OCI-LY7 (cell line): ENCODE measurements at regions not wholly inside any gene's neighbourhood (a gene's known extent, or its start where the extent isn't known, plus 50 kb on each side); places are given as distances from the start of the nearest gene placed in this dataset.

ENCODE experiments used
- BruUV-seq: library from RNA; stranded (reverse); fragments of 400-500 nt; replicated peaks from 2 replicates; lab custom pipeline; 2021; lab: Mats Ljungman, UMichigan
- CTCF ChIA-PET: fragments of 300-600 bp; sonication (Branson Sonifier 250); formaldehyde crosslinking; loops from one replicate; lab custom pipeline; 2022; ENCODE audit warnings: antibody characterized with exemption; ENCODE audit not compliant: unreplicated experiment; lab: Charles Lee
- POLR2A ChIA-PET: fragments of 300-600 bp; sonication (Branson Sonifier 250); formaldehyde crosslinking; loops from one replicate; lab custom pipeline; 2022; ENCODE audit warnings: antibody characterized with exemption; lab: Charles Lee
- DNase-seq: peaks from one replicate; pipeline ENCODE4 v3.0.0-alpha.2; 2015; ENCODE audit warnings: low spot score
- H2AFZ ChIP-seq: fragments of 200-600 bp; sonication (generic), shearing (Covaris generic); 2 replicates; pipeline ENCODE4 v1.6.1; 2014; ENCODE audit warnings: mild to moderate bottlenecking, antibody characterized with exemption, low read length, moderate library complexity
- H3K27ac ChIP-seq: fragments of 200-600 bp; sonication (generic); 2 replicates; pipeline ENCODE4 v1.5.1; 2014; ENCODE audit warnings: mixed run types, low read depth, mild to moderate bottlenecking, moderate library complexity, low read length, inconsistent platforms; ENCODE audit not compliant: poor library complexity, severe bottlenecking
- H3K36me3 ChIP-seq: fragments of 200-600 bp; sonication (generic); 2 replicates; pipeline ENCODE4 v1.6.1; 2014; ENCODE audit warnings: mild to moderate bottlenecking, antibody characterized with exemption, low read length, moderate library complexity, mixed read lengths; ENCODE audit not compliant: insufficient read depth
- H3K4me1 ChIP-seq: fragments of 200-600 bp; sonication (generic); 2 replicates; pipeline ENCODE4 v1.5.1; 2014; ENCODE audit warnings: mild to moderate bottlenecking, low read length; ENCODE audit not compliant: insufficient read depth, poor library complexity, severe bottlenecking
- H3K4me2 ChIP-seq: fragments of 200-600 bp; sonication (generic); 2 replicates; pipeline ENCODE4 v1.6.1; 2014; ENCODE audit warnings: mild to moderate bottlenecking, low read length
- H3K4me3 ChIP-seq: fragments of 200-600 bp; sonication (generic); 2 replicates; pipeline ENCODE4 v1.5.1; 2014; ENCODE audit warnings: mild to moderate bottlenecking, low read depth, low read length; ENCODE audit not compliant: poor library complexity, severe bottlenecking
- H3K79me2 ChIP-seq: fragments of 200-600 bp; sonication (generic); 2 replicates; pipeline ENCODE4 v1.6.1; 2016; ENCODE audit warnings: low read depth, mild to moderate bottlenecking, low read length, moderate library complexity, mixed read lengths; ENCODE audit not compliant: insufficient read depth
- H3K9me2 ChIP-seq: fragments of 200-600 bp; sonication (generic); 2 replicates; pipeline ENCODE4 v1.6.1; 2016; ENCODE audit warnings: mild to moderate bottlenecking, low read length, mixed read lengths; ENCODE audit not compliant: insufficient read depth
- H3K9me3 ChIP-seq: fragments of 200-600 bp; sonication (generic); 2 replicates; pipeline ENCODE4 v1.6.1; 2014; ENCODE audit warnings: mild to moderate bottlenecking, mixed run types, low read length, mixed read lengths
- H4K20me1 ChIP-seq: fragments of 200-600 bp; sonication (generic); 2 replicates; pipeline ENCODE4 v1.6.1; 2014; ENCODE audit warnings: mild to moderate bottlenecking, antibody characterized with exemption, low read length, moderate library complexity, mixed read lengths; ENCODE audit not compliant: insufficient read depth
- EZH2phosphoT487 ChIP-seq: fragments of 200-600 bp; sonication (generic); IDR thresholded peaks from 2 replicates; pipeline ENCODE4 v1.6.1; 2018; ENCODE audit warnings: low read depth, borderline replicate concordance, mild to moderate bottlenecking, mixed run types, antibody characterized with exemption, low read length, moderate library complexity, mixed read lengths
- intact Hi-C: fragments of 100-400 bp; cut with micrococcal nuclease; formaldehyde crosslinking; loops from one replicate; pipeline ENCODE4 v1.10.0; 2022; ENCODE audit not compliant: unreplicated experiment
- TF ChIP-seq, protein P1 (sequence below): fragments of 200-600 bp; sonication (generic); conservative IDR thresholded peaks from 2 replicates; pipeline ENCODE4 v1.5.1; 2014; ENCODE audit warnings: mild to moderate bottlenecking, antibody characterized with exemption, low read length, moderate library complexity, mixed read lengths

DNA sequence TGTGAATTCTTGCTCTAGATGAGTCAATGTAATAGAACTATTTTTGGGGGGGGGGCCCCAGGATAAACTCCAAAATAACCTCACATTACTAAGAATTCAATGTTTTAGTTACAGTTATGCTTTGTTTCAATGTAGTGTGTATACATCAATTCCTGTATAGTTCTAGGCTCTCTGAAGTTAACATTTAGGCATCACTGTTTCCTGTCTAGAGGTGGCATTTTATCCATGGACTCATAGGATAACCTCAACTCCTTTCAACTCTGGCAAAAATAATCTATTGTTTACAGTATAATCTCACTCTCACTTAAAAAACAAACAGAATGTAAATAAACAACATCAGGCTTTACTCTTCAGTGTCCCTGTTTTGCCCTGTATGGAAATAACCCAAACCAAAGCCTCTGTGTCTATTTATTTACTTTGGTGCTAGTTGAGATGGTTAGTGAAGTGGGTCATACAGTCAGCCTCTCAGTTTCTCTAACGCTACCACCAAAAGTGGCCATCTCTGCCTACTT, 79.3 kb upstream of the MMADHC start:
- POLR2A ChIA-PET: no interaction called here
- H3K27ac ChIP-seq: no peak overlapping the region
- H3K79me2 ChIP-seq: no peaks in the 10 kb centered on the region
- H3K9me3 ChIP-seq: no peaks in the 10 kb centered on the region
- H2AFZ ChIP-seq: no peak overlapping the region
- no peaks in the 10 kb centered on the region for H3K4me1 ChIP-seq
- BruUV-seq: no TSS peak
- DNase-seq: no peak
- CTCF ChIA-PET: no interaction called here
- no peaks in the 10 kb centered on the region for H4K20me1 ChIP-seq
- TF ChIP-seq, protein P1, sequence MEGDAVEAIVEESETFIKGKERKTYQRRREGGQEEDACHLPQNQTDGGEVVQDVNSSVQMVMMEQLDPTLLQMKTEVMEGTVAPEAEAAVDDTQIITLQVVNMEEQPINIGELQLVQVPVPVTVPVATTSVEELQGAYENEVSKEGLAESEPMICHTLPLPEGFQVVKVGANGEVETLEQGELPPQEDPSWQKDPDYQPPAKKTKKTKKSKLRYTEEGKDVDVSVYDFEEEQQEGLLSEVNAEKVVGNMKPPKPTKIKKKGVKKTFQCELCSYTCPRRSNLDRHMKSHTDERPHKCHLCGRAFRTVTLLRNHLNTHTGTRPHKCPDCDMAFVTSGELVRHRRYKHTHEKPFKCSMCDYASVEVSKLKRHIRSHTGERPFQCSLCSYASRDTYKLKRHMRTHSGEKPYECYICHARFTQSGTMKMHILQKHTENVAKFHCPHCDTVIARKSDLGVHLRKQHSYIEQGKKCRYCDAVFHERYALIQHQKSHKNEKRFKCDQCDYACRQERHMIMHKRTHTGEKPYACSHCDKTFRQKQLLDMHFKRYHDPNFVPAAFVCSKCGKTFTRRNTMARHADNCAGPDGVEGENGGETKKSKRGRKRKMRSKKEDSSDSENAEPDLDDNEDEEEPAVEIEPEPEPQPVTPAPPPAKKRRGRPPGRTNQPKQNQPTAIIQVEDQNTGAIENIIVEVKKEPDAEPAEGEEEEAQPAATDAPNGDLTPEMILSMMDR: no peak
- no peak for TF ChIP-seq EZH2phosphoT487
- H3K36me3 ChIP-seq: no peaks in the 10 kb centered on the region
- no peak overlapping the region for H3K4me2 ChIP-seq
- H3K4me3 ChIP-seq: no peak overlapping the region
- H3K9me2 ChIP-seq: no peaks in the 10 kb centered on the region
- intact Hi-C loops: no loop called here

DNA sequence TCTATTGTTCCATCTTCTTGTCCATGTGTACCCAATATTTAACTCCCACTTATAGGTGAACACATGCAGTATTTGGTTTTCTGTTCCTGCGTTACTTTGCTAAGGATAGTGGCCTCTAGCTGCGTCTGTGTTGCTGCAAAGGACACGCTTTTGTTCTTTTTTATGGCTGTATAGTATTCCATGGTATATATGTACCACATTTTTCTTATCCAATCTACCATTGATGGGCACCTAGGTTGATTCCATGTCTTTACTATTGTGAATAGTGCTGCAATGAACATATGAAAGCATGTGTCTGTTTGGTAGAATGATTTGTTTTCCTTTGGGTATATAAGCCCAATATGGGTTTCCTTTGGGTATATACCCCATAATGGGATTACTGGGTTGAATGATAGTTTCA, 77.3 kb upstream of the MMADHC start:
- ChIA-PET CTCF (no interaction called here), POLR2A (no interaction called here)
- BruUV-seq: no TSS peak
- no peaks in the 10 kb centered on the region for H3K36me3 ChIP-seq
- no peak for TF ChIP-seq EZH2phosphoT487
- TF ChIP-seq, protein P1: no peak
- DNase-seq: no peak
- H2AFZ ChIP-seq: no peak overlapping the region
- no peaks in the 10 kb centered on the region for H3K9me3 ChIP-seq
- intact Hi-C loops: no loop called here
- H3K4me3 ChIP-seq: no peak overlapping the region
- no peaks in the 10 kb centered on the region for H3K9me2 ChIP-seq
- no peaks in the 10 kb centered on the region for H3K79me2 ChIP-seq
- no peak overlapping the region for H3K27ac ChIP-seq
- H4K20me1 ChIP-seq: no peaks in the 10 kb centered on the region
- H3K4me1 ChIP-seq: no peaks in the 10 kb centered on the region
- no peak overlapping the region for H3K4me2 ChIP-seq

DNA sequence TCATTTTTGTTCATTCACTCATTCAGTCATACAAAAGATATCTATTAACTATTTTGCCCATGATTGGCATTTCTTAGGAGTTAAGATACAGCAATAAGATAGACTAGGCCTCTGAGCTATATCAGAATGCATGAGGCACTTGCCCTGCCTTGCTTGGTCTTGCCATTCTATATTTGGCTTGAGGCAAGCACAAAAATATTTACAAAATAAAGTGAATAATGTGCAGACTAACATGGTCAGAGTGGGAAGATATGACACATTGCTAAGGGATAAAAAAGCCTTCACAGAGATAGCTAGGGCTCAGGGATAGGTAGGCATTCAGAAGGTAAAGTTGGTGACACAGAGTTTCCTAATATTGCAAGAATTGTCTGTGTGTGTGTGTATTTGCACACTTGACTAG, 75.0 kb upstream of the MMADHC start:
- no peak overlapping the region for H3K4me3 ChIP-seq
- no peak overlapping the region for H3K27ac ChIP-seq
- CTCF ChIA-PET: no interaction called here
- H4K20me1 ChIP-seq: no peaks in the 10 kb centered on the region
- POLR2A ChIA-PET: no interaction called here
- no TSS peak for BruUV-seq
- H3K4me1 ChIP-seq: no peaks in the 10 kb centered on the region
- H3K9me3 ChIP-seq: no peaks in the 10 kb centered on the region
- no peaks in the 10 kb centered on the region for H3K36me3 ChIP-seq
- H3K9me2 ChIP-seq: no peaks in the 10 kb centered on the region; the same call in 1 of the 2 replicates
- intact Hi-C loops: no loop called here
- H3K4me2 ChIP-seq: no peak overlapping the region
- no peak for DNase-seq
- H2AFZ ChIP-seq: no peak overlapping the region
- no peaks in the 10 kb centered on the region for H3K79me2 ChIP-seq
- no peak for TF ChIP-seq EZH2phosphoT487
- TF ChIP-seq, protein P1: no peak
